GM23338 (cell line): ENCODE measurements at regions not wholly inside any gene's neighbourhood (a gene's known extent, or its start where the extent isn't known, plus 50 kb on each side); places are given as distances from the start of the nearest gene placed in this dataset.

Experiments
- CREB1 ChIP-seq: fragments of 250-450 bp; sonication (Bioruptor Pico); IDR thresholded peaks from 2 replicates; pipeline ENCODE4 v1.5.0; 2020; ENCODE audit warnings: low read depth, mild to moderate bottlenecking, moderate library complexity
- CTCF ChIP-seq, 2 experiments: fragments of 200-600 bp in 1 of 2; sonication (generic) in 1 of 2; conservative IDR thresholded peaks; 2 replicates each; pipeline versions ENCODE4 v1.5.1 to v1.6.1; 2016 to 2017; ENCODE audit warnings: antibody characterized with exemption in 2 of 2, low read depth in 2 of 2, mild to moderate bottlenecking in 2 of 2, moderate library complexity in 1 of 2
- ETS1 ChIP-seq: IDR thresholded peaks from 2 replicates; pipeline ENCODE4 v1.6.1; 2016; ENCODE audit warnings: antibody characterized with exemption
- EZH2 ChIP-seq: fragments of 200-600 bp; sonication (generic); IDR thresholded peaks from one replicate; pipeline ENCODE4 v1.8.0; 2017; ENCODE audit warnings: antibody characterized with exemption, mild to moderate bottlenecking, low read depth; ENCODE audit not compliant: unreplicated experiment
- EZH2phosphoT487 ChIP-seq: fragments of 200-600 bp; sonication (generic); IDR thresholded peaks from one replicate; pipeline ENCODE4 v1.8.1; 2018; ENCODE audit warnings: antibody characterized with exemption; ENCODE audit not compliant: unreplicated experiment
- JUNB ChIP-seq: IDR thresholded peaks from one replicate; pipeline ENCODE4 v1.6.1; 2016; ENCODE audit warnings: antibody characterized with exemption; ENCODE audit not compliant: unreplicated experiment
- NANOG ChIP-seq: IDR thresholded peaks from 2 replicates; pipeline ENCODE4 v1.6.1; 2016; ENCODE audit warnings: antibody characterized with exemption, borderline replicate concordance
- POLR2AphosphoS5 ChIP-seq: IDR thresholded peaks from 2 replicates; pipeline ENCODE4 v1.6.1; 2016; ENCODE audit warnings: antibody characterized with exemption, low read depth
- REST ChIP-seq: IDR thresholded peaks from one replicate; pipeline ENCODE4 v1.6.1; 2018; ENCODE audit warnings: antibody characterized with exemption; ENCODE audit not compliant: unreplicated experiment
- STAT1 ChIP-seq: IDR thresholded peaks from one replicate; pipeline ENCODE4 v1.6.1; 2016; ENCODE audit warnings: antibody characterized with exemption; ENCODE audit not compliant: unreplicated experiment
- ZNF331 ChIP-seq: fragments of 250-450 bp; sonication (Bioruptor Pico); IDR thresholded peaks from 2 replicates; pipeline ENCODE4 v1.5.0; 2020; ENCODE audit warnings: low read depth, mild to moderate bottlenecking, moderate library complexity
- ZNF462 ChIP-seq: fragments of 250-450 bp; sonication (Bioruptor Pico); IDR thresholded peaks from 2 replicates; pipeline ENCODE4 v1.5.0; 2020; ENCODE audit warnings: mild to moderate bottlenecking, moderate library complexity

- TF ChIP-seq CTCF (conservative IDR thresholded peaks at IDR 0.05; ENCODE audit: low read depth in 2 of 2) (no peak), EZH2phosphoT487 (no peak), STAT1 (no peak), EZH2 (no peak), POLR2AphosphoS5 (no peak), REST (no peak), ETS1 (no peak), CREB1 (CRISPR knock-in tag) (no peak), NANOG (no peak), ZNF462 (no peak), JUNB (no peak), ZNF331 (no peak)
These were observed 167.5 kb downstream of the PTPN11 start for GRCh38 chr12:112586148-112586783.
